ENCODE measurements at regions not wholly inside any gene's neighbourhood (a gene's known extent, or its start where the extent isn't known, plus 50 kb on each side); places are given as distances from the start of the nearest gene placed in this dataset.

DNA sequence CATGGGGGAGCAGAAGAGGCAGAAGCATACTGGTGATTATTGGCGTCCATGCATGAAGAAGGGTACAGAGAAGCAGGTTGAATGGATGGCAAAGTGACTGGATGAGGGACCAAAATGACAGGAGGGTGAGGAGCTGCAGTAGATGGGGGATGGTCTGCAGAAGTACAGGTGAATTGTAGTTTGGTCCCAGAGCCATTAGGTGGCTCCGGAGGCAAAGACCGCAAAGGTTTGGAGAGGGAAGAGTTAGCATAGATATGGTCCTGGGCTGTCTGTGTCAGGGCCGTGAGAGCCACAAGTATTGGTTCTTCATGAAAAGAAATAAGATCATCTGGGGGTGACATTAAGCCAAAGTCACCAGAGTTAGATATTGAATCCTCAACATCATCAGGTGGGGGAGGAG lies 59.0 kb upstream of the ZNF726 start:
- no peak for DNase-seq (ENCODE audit: low spot score)

DNA sequence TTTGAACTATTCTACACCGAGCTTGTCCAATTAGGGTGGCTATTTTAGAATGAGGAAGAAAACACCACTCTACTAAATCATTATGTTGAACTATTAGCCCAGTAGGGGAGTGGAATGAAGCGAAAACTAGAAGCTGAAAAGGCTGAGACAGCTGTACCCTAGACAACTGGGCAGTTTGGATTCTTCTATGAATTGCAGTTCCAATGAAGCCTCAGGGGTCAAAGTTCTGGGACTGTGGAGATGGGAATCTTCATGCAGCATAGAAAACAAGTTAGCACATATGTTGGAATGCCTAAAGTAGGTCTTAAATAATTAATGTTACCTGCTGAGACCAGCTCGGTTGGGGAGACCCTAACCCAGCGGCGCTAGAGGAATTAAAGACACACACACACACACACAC lies 62.7 kb upstream of the ZNF726 start:
- DNase-seq (ENCODE audit: low spot score): no peak

GRCh38 chr19:23832717-23833327 lies 74.1 kb upstream of the ZNF681 start:
- DNase-seq (ENCODE audit: low spot score): no peak

DNA sequence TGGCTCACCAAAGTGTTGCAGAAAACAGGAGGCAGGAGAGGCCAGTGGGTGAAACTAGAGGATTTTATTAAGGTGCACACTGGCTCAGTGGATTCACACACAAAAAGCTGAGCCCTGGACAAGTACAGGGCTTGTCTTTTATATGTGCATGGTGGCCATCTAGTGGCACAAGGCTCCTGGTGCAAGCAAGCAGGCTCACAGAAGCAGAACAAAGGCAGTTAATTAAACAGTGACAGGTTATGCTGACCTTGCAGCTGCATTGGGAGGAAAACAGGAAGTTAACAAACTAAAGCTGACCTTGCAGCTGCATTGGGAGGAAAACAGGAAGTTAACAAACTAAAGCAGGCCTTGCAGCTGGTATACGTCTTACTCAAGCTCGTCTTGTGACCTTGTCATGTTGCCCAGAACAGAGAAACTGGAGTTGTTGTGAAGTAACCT lies 65.3 kb upstream of the ZNF681 start:
- DNase-seq (ENCODE audit: low spot score): peak; percentile 52

DNA sequence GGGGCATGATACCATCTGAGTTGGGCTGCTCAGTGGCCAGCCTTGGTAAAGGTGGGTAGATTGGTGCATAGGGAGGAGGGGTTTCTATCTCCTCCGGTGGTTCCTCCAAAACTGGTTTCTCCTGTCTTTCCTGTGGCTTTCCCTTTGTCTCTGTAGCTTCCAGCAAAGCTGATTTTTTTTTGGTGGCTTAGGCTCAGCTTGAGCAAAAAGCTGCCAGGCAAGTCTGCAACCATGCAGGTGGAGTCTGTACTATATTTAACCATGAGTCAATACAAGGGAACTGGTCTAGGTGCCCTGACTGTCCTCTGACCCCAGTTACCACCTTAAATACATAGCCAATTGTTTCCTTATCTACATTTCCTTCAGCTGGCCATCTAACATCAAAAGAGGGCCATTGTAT lies 64.0 kb upstream of the ZNF681 start:
- no peak for DNase-seq (ENCODE audit: low spot score)

GRCh38 chr19:23817519-23817918 lies 58.8 kb upstream of the ZNF681 start:
- peak; percentile 30 for DNase-seq (ENCODE audit: low spot score)

GRCh38 chr19:23810496-23810895 lies 51.8 kb upstream of the ZNF681 start:
- no peak for DNase-seq (ENCODE audit: low spot score)

Measured in H4 (cell line).